ENCODE measurements at regions not wholly inside any gene's neighbourhood (a gene's known extent, or its start where the extent isn't known, plus 50 kb on each side); places are given as distances from the start of the nearest gene placed in this dataset.

DNA sequence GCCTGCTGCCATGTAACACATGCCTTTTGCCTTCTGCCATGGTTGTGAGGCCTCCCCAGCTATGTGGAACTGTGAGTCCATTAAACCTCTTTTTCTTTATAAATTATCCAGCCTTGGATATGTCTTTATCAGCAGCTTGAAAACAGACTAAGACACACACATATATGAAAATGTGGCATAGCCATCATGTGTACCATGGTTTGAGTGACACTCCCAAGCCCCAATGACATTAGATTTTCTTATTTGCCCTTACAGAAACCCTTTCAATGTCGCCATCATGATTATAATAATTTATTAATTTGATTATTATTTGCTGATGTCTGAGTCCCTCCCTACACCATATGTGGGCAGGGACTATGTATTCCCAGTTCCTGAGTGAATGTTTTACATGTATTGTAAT, 63.5 kb upstream of the FGGY start:
- H3K4me3 ChIP-seq (ENCODE audit: low read depth, low read length): no peak overlapping the region
- no peak for DNase-seq (ENCODE audit: low read depth)

- DNase-seq (ENCODE audit: low read depth): no peak
- H3K4me3 ChIP-seq (ENCODE audit: low read depth, low read length): no peak overlapping the region
These were observed 60.0 kb upstream of the FGGY start for GRCh38 chr1:59236721-59237545.

GRCh38 chr1:59237900-59238299, 59.0 kb upstream of the FGGY start:
- DNase-seq (ENCODE audit: low read depth): no peak
- no peak overlapping the region for H3K4me3 ChIP-seq (ENCODE audit: low read depth, low read length)

DNA sequence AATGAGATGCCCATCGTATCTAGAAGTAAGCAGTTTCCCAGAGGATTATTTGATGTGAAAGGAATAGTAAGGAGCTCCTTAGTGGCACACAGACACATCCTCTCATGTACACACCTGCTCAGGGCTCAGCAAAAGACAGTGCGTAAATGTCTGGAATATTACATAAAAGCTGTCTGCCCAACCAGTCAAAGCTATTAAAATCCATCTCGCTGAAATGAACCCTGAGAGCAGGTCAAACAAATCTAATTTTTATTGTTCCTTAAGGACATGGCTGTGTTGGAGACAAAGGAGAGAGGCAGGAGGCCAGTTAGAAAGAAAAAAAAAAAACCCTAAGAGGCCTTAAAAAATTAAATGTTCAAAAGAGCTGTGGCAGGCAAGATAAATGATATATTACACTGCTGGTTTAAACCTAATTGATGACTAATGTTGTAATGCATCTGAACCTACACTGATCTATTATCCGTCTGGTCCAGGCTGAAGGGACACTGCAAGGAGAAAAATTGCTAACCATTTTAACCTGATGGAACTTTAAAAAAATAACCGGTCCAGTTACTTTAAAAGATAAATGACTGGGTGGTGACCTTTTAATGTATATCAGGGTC, 58.5 kb upstream of the FGGY start:
- no peak overlapping the region for H3K4me3 ChIP-seq (ENCODE audit: low read depth, low read length)
- DNase-seq (ENCODE audit: low read depth): no peak

- DNase-seq (ENCODE audit: low read depth): no peak
- no peak overlapping the region for H3K4me3 ChIP-seq (ENCODE audit: low read depth, low read length)
These were observed 57.9 kb upstream of the FGGY start for GRCh38 chr1:59238993-59239392.

DNA sequence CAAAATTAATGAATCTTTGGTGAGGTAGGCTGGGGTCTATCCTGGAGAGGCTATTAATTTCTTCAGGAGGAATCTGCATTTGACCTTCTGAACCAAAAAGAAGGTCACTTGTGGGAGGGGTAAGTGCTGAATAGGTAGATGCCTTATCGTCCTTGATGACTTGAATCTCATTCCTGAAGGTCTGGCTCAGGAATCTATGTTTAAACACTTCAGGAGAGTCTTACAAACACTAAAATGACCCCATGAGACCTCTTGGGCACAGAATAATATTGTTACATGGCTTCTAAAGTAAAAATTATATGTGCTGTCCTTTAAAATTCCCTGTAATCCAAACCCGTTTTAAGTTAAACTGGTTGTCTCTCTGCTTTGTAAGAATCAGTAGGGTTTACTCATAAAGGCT, 55.0 kb upstream of the FGGY start:
- H3K4me3 ChIP-seq (ENCODE audit: low read depth, low read length): no peak overlapping the region
- DNase-seq (ENCODE audit: low read depth): no peak

GRCh38 chr1:59242370-59242769, 54.5 kb upstream of the FGGY start:
- no peak for DNase-seq (ENCODE audit: low read depth)
- no peak overlapping the region for H3K4me3 ChIP-seq (ENCODE audit: low read depth, low read length)

GRCh38 chr1:59243550-59243949, 53.3 kb upstream of the FGGY start:
- no peak overlapping the region for H3K4me3 ChIP-seq (ENCODE audit: low read depth, low read length)
- DNase-seq (ENCODE audit: low read depth): no peak

DNA sequence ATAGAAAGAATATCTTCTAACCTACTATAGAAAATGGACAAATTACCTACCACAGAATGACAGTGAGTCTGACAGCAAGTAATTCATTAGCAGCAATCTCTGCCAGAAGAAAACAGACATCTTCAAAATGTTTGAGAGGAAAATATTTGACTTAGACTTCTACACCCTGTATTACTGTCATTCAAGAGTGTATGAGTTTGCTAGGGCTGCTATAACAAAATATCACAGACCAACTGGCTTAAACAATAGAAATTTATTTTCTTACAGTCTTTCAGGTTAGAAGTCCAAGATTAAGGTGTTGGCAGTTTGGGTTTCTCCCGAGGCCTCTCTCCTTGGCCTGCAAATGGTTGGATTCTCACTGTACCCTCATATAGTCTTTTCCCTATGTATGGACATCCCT, 52.9 kb upstream of the FGGY start:
- no peak for DNase-seq (ENCODE audit: low read depth)
- H3K4me3 ChIP-seq (ENCODE audit: low read depth, low read length): no peak overlapping the region

- no peak for DNase-seq (ENCODE audit: low read depth)
- H3K4me3 ChIP-seq (ENCODE audit: low read depth, low read length): no peak overlapping the region
These were observed 52.0 kb upstream of the FGGY start for GRCh38 chr1:59244891-59245290.
